ENCODE measurements at regions not wholly inside any gene's neighbourhood (a gene's known extent, or its start where the extent isn't known, plus 50 kb on each side); places are given as distances from the start of the nearest gene placed in this dataset.

GRCh38 chr5:28430565-28431178, 1392.3 kb upstream of the CDH9 start:
- H3K4me3 ChIP-seq (ENCODE audit: low read length) = no peak overlapping the region
- H3K27me3 ChIP-seq (ENCODE audit: insufficient read depth, low read length) = no peaks in the 10 kb centered on the region
- H3K9me3 ChIP-seq (ENCODE audit: low read length) = peaks cover 8% of the 10 kb centered on the region
- H2AFZ ChIP-seq (ENCODE audit: low read depth, low read length) = no peak overlapping the region
- no peaks in the 10 kb centered on the region for H3K36me3 ChIP-seq (ENCODE audit: insufficient read depth, low read length)
- H3K4me1 ChIP-seq (ENCODE audit: insufficient read depth, low read length) = no peaks in the 10 kb centered on the region

DNA sequence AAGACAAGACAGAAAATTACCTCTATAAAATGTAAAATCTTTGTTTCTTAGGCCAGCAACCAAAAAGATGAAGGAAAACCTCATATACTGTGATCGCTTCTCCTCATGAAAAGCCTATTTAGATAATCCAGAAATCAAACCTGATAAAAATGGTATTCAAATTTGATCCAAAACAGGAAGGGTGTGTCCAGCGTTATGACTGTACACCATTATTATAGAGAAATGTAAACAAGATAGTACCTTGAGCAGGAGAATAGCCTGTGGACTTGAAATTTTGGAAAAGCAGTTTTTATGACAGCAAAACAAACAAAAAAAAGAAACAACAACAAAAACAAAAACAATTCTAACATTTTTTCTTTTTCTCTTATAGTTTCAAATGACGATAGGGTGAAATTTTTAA, 1382.8 kb upstream of the CDH9 start:
- Histone ChIP-seq H2AFZ (ENCODE audit: low read depth, low read length) (no peak overlapping the region), H3K4me3 (ENCODE audit: low read length) (no peak overlapping the region), H3K36me3 (ENCODE audit: insufficient read depth, low read length) (no peaks in the 10 kb centered on the region), H3K9me3 (ENCODE audit: low read length) (peaks cover 5% of the 10 kb centered on the region), H3K27me3 (ENCODE audit: insufficient read depth, low read length) (no peaks in the 10 kb centered on the region), H3K4me1 (ENCODE audit: insufficient read depth, low read length) (no peaks in the 10 kb centered on the region)

DNA sequence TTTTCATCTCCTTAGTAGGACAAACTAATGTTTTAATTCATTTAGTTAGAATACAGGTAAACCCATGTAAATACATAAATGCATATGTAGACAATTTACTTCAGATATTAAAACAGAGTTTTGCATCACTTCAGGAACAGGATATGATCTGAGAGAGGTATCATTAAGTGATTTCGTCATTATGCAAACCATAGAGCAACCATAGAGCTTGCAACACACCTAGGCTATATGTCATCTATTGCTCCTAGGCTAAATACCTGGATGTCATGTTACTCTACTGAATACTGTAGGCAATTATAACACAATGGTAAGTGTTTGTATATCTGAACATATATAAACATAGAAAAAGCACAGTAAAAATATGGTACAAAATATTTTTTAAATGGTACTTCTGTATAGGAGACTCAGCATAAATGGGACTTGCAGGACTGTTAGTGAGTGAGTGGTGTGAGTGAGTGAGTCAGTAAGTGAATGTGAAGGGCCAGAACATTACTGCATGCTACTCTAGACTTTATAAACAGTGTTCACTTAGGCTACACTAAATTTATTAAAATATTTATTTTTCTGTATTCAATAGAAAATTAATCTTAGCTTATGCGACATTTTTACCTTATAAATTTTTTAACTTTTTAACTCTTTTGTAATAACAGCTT, 1377.5 kb upstream of the CDH9 start:
- Histone ChIP-seq H3K27me3 (ENCODE audit: insufficient read depth, low read length) (no peaks in the 10 kb centered on the region), H3K4me1 (ENCODE audit: insufficient read depth, low read length) (no peaks in the 10 kb centered on the region), H3K4me3 (ENCODE audit: low read length) (no peak overlapping the region), H2AFZ (ENCODE audit: low read depth, low read length) (no peak overlapping the region), H3K9me3 (ENCODE audit: low read length) (peaks cover 3% of the 10 kb centered on the region), H3K36me3 (ENCODE audit: insufficient read depth, low read length) (no peaks in the 10 kb centered on the region)

- H3K4me1 ChIP-seq (ENCODE audit: insufficient read depth, low read length) = no peaks in the 10 kb centered on the region
- H3K9me3 ChIP-seq (ENCODE audit: low read length) = peaks cover 3% of the 10 kb centered on the region
- no peak overlapping the region for H2AFZ ChIP-seq (ENCODE audit: low read depth, low read length)
- no peak overlapping the region for H3K4me3 ChIP-seq (ENCODE audit: low read length)
- no peaks in the 10 kb centered on the region for H3K36me3 ChIP-seq (ENCODE audit: insufficient read depth, low read length)
- H3K27me3 ChIP-seq (ENCODE audit: insufficient read depth, low read length) = no peaks in the 10 kb centered on the region
Measured at GRCh38 chr5:28414619-28415018, 1376.2 kb upstream of the CDH9 start.

GRCh38 chr5:28408651-28409050, 1370.3 kb upstream of the CDH9 start:
- Histone ChIP-seq H3K4me1 (ENCODE audit: insufficient read depth, low read length) (peaks cover 32% of the 10 kb centered on the region), H3K4me3 (ENCODE audit: low read length) (no peak overlapping the region), H3K27me3 (ENCODE audit: insufficient read depth, low read length) (no peaks in the 10 kb centered on the region), H3K36me3 (ENCODE audit: insufficient read depth, low read length) (no peaks in the 10 kb centered on the region), H2AFZ (ENCODE audit: low read depth, low read length) (no peak overlapping the region), H3K9me3 (ENCODE audit: low read length) (no peaks in the 10 kb centered on the region)

DNA sequence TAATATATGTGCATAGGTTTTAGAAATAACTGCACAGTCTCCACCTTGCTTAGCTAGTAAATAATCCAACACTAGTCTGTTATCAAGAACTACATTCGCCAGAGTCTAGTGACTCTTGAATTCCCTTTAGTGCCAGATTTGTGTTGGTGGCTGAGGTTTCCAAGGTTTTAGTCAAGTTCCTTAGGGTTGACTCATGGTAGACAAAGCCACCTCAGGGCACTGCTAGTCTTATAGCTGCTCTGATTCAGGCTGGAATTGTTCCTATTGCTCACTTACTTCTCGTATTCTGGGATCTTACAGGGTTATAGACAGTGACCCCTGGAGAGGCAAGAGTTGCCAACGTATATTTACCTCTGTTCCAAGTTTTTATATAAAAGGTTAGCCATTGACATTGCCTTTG, 1369.8 kb upstream of the CDH9 start:
- no peaks in the 10 kb centered on the region for H3K27me3 ChIP-seq (ENCODE audit: insufficient read depth, low read length)
- H3K4me1 ChIP-seq (ENCODE audit: insufficient read depth, low read length) = peaks cover 37% of the 10 kb centered on the region
- no peaks in the 10 kb centered on the region for H3K9me3 ChIP-seq (ENCODE audit: low read length)
- no peak overlapping the region for H3K4me3 ChIP-seq (ENCODE audit: low read length)
- H3K36me3 ChIP-seq (ENCODE audit: insufficient read depth, low read length) = no peaks in the 10 kb centered on the region
- no peak overlapping the region for H2AFZ ChIP-seq (ENCODE audit: low read depth, low read length)

DNA sequence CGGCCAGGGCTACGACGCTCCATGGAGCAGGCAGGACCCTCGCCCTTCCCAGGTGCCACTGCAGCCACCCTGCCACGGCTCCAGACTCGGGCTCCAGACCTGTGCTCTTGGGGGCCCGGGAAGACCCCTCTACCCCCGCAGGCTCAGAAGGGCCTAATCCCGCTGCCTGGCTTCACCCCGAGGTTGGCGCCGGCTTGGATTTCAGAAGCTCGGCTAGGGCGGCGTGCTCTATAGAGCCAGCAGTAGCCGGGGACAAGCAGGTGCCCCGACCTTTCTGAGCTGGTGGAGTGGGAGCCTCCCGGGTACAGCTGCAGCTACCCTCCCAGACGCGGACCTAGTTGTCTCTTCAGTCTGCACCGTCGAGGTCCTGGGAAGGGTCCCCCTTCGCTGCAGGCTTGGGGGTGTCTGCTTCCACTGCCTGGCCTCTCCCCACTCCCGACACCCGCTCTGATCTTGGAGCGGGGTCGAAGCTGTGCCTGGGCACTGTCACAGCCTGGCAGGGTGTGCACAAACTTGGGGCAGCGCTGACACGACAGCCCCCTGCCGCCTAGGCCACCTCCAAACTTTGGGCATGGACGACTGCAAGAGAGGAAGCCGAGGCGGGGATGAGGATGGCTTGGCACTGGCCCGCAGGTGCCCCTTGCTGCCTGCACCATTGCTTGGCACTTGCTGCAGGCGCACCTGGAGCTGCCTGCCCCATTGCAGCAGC, 1366.1 kb upstream of the CDH9 start:
- Histone ChIP-seq H3K4me3 (ENCODE audit: low read length) (no peak overlapping the region), H3K36me3 (ENCODE audit: insufficient read depth, low read length) (no peaks in the 10 kb centered on the region), H3K9me3 (ENCODE audit: low read length) (no peaks in the 10 kb centered on the region), H3K27me3 (ENCODE audit: insufficient read depth, low read length) (no peaks in the 10 kb centered on the region), H3K4me1 (ENCODE audit: insufficient read depth, low read length) (peaks cover 57% of the 10 kb centered on the region), H2AFZ (ENCODE audit: low read depth, low read length) (no peak overlapping the region)

DNA sequence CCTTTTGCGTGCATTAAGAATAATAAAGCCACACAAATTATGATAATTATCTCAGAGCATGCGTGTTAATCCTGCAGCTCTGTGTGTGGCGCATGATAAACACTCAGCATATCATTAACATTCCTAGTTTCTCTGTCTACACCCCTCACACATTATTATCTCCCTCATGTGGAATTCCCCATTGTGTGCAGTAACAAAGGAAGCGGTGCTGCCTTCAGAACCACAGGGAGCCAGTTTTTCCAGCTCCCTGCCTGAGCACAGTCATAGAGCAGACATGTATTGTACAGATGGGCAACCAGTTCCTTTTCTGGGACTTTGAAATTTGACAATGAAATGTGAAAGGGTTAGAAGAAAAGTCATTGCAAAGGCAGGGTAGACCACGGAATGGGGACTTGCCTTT, 1365.5 kb upstream of the CDH9 start:
- no peak overlapping the region for H2AFZ ChIP-seq (ENCODE audit: low read depth, low read length)
- H3K36me3 ChIP-seq (ENCODE audit: insufficient read depth, low read length) = no peaks in the 10 kb centered on the region
- peaks cover 62% of the 10 kb centered on the region for H3K4me1 ChIP-seq (ENCODE audit: insufficient read depth, low read length)
- H3K9me3 ChIP-seq (ENCODE audit: low read length) = no peaks in the 10 kb centered on the region
- no peak overlapping the region for H3K4me3 ChIP-seq (ENCODE audit: low read length)
- no peaks in the 10 kb centered on the region for H3K27me3 ChIP-seq (ENCODE audit: insufficient read depth, low read length)

DNA sequence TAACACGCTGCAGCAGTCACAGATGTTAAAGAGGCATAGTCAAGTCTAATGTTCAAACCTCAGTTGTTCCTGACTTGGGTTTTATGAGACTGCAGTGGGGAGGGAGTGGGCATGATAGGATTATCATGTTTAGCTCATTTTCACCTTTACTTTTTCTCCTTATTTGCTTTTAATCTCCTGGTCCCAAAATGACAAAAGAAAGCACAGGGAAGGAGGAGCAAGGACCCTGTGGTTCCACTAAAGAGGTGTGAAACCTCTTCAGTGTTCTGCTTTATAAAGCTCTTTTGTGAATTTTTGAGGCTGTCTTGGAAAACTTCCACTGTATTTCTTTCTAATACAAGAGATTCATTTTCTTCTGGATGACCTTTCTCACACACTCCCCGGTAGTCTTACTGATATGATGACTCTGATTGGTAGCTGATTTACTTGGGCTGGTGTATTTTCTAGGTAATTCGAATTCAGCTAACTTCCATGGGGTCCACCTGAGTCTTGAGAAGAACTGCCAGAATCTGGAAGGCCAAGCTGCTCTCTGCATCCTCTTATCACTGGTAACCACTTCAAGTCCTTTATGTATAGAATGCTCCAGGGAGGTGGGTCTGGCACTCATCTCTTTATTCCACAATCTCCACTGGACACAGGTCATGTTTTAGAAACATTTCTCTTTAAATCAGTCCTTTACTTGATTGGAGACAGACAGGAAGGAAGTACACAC, 1364.4 kb upstream of the CDH9 start:
- no peaks in the 10 kb centered on the region for H3K9me3 ChIP-seq (ENCODE audit: low read length)
- no peaks in the 10 kb centered on the region for H3K36me3 ChIP-seq (ENCODE audit: insufficient read depth, low read length)
- peaks cover 73% of the 10 kb centered on the region for H3K4me1 ChIP-seq (ENCODE audit: insufficient read depth, low read length)
- H2AFZ ChIP-seq (ENCODE audit: low read depth, low read length) = no peak overlapping the region
- H3K27me3 ChIP-seq (ENCODE audit: insufficient read depth, low read length) = no peaks in the 10 kb centered on the region
- no peak overlapping the region for H3K4me3 ChIP-seq (ENCODE audit: low read length)

GRCh38 chr5:28400076-28400475, 1361.7 kb upstream of the CDH9 start:
- Histone ChIP-seq H2AFZ (ENCODE audit: low read depth, low read length) (peak overlapping the region; percentile 21), H3K4me3 (ENCODE audit: low read length) (no peak overlapping the region), H3K27me3 (ENCODE audit: insufficient read depth, low read length) (no peaks in the 10 kb centered on the region), H3K9me3 (ENCODE audit: low read length) (no peaks in the 10 kb centered on the region), H3K4me1 (ENCODE audit: insufficient read depth, low read length) (peaks cover 59% of the 10 kb centered on the region), H3K36me3 (ENCODE audit: insufficient read depth, low read length) (no peaks in the 10 kb centered on the region)

DNA sequence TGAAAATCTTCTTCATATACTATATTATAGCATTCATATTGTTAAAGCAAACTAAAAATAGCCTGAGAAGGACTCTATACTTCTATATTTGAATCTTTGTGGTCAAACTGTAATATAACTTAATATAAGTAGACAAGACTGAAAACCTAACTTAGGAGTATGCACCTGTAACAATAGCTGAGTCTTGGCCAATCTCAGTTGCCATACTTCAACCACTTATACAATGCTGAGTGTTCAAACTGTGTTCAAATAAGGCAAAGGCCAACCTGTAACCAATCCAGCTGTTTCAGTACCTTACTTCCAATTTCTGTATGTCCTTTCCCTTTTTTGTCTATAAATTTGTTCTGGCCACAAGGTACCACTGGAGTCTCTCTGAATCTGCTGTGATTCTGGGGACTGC, 1360.8 kb upstream of the CDH9 start:
- Histone ChIP-seq H3K36me3 (ENCODE audit: insufficient read depth, low read length) (no peaks in the 10 kb centered on the region), H3K4me3 (ENCODE audit: low read length) (no peak overlapping the region), H3K9me3 (ENCODE audit: low read length) (no peaks in the 10 kb centered on the region), H3K27me3 (ENCODE audit: insufficient read depth, low read length) (no peaks in the 10 kb centered on the region), H3K4me1 (ENCODE audit: insufficient read depth, low read length) (peaks cover 50% of the 10 kb centered on the region), H2AFZ (ENCODE audit: low read depth, low read length) (no peak overlapping the region)

DNA sequence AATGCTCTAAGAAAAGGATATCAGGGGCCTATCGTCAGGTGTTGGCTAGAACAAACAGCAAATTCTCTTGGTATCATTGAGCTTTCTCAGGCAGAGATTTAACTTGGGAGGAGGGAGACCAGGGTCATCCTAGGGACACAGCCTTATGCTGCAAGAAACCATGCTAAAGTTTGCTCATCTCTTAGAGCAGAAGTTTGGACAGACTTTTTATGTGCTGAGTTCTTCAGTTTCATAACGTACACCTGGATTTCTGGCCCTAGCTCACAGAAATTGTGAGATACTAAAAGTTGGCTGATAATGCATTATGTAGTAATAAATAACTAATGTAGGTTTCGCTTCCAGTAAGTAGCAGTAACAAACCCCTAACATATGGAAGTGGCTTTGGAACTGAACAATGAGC, 1359.8 kb upstream of the CDH9 start:
- H3K9me3 ChIP-seq (ENCODE audit: low read length) = no peaks in the 10 kb centered on the region
- H3K27me3 ChIP-seq (ENCODE audit: insufficient read depth, low read length) = no peaks in the 10 kb centered on the region
- peaks cover 45% of the 10 kb centered on the region for H3K4me1 ChIP-seq (ENCODE audit: insufficient read depth, low read length)
- H3K4me3 ChIP-seq (ENCODE audit: low read length) = no peak overlapping the region
- H2AFZ ChIP-seq (ENCODE audit: low read depth, low read length) = peak overlapping the region; percentile 60
- H3K36me3 ChIP-seq (ENCODE audit: insufficient read depth, low read length) = no peaks in the 10 kb centered on the region

DNA sequence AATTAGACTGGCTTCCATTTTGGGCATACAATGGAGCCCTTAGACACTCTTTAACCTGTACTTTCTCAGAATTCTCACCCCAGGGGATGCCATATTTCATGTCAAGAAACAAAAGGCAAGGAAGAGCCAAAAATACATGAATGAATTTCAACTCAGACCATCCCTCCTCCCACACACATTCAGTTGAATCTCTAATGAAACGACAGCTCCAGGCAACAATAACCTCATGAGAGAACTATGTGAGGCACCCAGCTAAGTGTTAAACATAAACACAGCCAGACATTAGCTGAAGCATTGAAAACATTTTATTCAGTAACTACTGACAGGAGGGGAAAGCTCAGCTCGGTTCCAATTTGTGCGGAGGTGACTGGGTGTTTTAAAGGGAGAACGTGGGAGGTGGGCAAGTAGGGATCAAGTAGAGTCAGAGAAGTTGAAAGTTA, 1359.1 kb upstream of the CDH9 start:
- H3K27me3 ChIP-seq (ENCODE audit: insufficient read depth, low read length) = no peaks in the 10 kb centered on the region
- H3K4me1 ChIP-seq (ENCODE audit: insufficient read depth, low read length) = peaks cover 38% of the 10 kb centered on the region
- no peak overlapping the region for H3K4me3 ChIP-seq (ENCODE audit: low read length)
- H3K36me3 ChIP-seq (ENCODE audit: insufficient read depth, low read length) = no peaks in the 10 kb centered on the region
- H3K9me3 ChIP-seq (ENCODE audit: low read length) = no peaks in the 10 kb centered on the region
- H2AFZ ChIP-seq (ENCODE audit: low read depth, low read length) = peak overlapping the region; percentile 60

All from neuron (in vitro differentiated cells).